ENCODE measurements at regions not wholly inside any gene's neighbourhood (a gene's known extent, or its start where the extent isn't known, plus 50 kb on each side); places are given as distances from the start of the nearest gene placed in this dataset.

DNA sequence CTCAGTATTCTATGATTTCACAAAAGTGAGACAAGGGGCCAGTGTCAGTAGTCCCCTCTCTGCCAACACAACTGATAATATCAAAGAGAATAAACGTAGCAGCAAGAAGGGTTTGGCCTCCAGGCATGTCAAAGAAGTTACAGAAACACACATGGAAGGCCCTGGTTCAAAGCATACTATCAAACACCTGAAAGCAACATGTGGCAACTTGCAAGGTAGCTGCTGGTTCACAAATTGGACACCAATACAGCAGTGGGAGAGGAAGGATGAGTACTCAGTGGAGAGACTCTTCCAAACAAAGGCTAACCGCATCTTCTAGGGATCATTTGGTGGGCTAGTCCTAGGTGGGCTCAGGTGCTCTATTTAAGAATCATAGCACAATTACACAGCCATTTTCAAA lies 74.9 kb upstream of the MAOA start:
- no peak for DNase-seq (ENCODE audit: low read depth in 2 of 2)

DNA sequence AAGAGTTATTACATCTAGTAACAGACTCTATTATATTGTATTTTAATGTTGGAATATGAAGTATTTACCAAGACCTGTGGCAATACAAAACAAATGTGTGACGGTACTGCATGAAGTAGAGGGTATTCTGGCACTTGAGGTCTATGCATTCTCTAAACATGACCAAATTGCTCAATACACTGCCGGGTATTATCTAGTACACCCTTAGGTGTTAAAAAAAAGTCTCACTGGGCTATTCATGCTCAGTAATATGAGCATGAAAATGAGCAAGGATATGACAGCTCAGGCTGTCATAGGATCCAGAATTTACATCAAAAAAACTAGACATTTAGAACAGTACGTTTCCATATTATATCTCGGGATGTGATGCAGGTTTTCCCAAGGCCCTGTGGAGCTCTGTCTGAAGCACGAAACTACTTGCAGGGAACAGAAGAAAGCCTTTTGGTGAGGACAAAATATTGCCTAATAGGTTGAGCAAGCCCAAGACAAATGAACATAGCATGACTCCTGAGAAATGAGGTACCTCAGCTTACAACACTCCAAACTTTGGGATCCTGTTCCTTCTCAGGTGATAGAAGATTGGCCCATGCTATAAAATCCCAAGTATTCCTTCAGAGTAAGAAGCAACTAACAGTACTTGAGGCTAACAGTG lies 74.1 kb upstream of the MAOA start:
- DNase-seq (ENCODE audit: low read depth in 2 of 2), result no peak

DNA sequence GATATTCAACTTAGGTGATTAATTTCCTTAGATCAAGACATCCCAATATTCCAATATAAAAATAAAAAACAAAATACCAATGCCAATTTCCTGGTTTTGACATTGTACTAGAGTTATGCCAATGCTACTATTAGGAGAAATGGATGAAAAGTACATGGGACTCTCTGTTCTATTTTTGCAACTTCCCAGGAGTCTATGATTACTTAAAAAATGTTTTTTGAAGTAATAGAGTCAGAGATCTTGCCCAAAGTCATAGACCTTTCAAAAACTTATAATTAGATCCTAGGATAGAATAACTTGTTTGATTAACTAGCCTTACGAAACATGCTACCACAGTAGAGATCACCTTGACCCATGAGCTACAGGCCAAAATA lies 73.6 kb upstream of the MAOA start:
- DNase-seq (ENCODE audit: low read depth in 2 of 2), result no peak

DNA sequence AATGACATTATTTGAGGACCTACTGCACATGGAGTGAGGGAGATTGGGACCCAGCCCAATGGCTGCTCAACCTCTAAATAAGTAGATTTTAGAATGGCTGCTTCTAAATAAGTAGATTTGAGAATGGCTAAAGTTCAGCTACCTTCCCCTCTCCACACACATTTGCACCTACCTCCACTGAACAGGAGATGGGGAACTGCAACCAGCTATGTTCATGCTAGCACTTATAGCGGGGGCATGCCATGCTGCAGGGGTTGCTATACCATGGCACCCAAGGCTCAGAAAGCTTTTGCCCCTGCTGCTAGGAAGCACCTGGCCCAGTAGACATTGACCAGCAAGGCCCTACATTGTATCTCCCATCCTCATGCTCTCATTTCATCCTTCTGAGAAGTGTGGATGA lies 70.2 kb upstream of the MAOA start:
- DNase-seq (ENCODE audit: low read depth in 2 of 2), result no peak

- no peak for DNase-seq (ENCODE audit: low read depth in 2 of 2)
Measured at GRCh38 chrX:43586830-43587229, 69.3 kb upstream of the MAOA start.

DNA sequence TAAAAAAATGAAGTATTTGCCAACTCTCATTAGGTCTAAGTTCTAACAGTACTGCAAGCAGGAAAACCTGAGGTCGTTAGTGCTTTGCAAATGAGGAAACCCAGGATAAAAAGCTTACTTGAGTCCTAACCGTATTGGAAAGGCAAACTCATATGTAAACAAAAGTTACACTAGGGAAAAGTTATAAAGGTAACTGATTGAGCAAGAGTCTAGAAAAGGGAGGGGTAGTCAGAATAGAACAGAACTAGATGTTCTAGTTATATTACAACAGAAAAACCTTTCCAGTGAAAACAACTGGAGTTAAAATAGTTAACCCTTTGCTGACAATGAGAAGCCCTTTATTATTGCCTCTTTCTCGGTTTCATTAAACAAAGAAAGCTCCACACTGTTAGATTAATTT lies 66.4 kb upstream of the MAOA start:
- no peak for DNase-seq (ENCODE audit: low read depth in 2 of 2)

DNA sequence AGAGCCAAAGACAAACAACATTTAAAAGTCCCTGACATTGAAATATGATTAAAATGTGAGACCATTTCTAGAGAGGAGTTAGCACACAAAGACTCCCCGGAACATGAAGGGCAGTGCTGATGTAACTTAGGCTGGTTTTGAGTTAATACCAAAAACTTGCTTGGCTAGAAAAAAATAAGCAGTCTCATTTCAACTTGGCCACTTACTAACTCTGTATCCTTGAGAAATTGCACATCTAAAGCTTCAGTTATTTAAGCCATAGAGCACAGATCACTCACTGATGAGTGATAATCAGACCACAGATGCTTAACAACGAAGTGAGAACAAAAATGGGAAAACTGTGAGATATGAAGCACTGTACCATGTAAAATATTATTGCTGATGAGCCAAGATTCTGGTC lies 65.9 kb upstream of the MAOA start:
- no peak for DNase-seq (ENCODE audit: low read depth in 2 of 2)

- DNase-seq (ENCODE audit: low read depth in 2 of 2), result no peak
Measured at GRCh38 chrX:43592597-43592996, 63.5 kb upstream of the MAOA start.

- DNase-seq (ENCODE audit: low read depth in 2 of 2), result no peak
Measured at GRCh38 chrX:43595931-43596330, 60.2 kb upstream of the MAOA start.

DNA sequence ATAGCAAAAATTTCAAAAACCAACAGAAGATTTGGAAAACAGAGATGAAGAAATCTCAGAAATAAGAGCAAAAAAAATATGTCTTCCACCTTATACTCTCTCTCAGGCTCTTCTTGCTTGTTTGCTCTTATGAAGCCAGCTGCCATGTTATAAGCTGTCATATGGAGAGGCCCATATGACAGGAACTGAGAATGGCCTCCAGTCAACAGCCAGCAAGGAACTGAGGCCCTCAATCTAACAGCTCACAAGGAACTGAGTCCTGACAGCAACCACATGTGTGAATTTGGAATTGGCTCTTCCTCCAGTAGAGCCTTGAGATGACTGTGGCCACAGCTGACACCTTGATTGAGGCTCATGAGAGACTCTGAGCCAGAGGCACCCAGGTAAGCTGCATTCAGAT lies 51.3 kb upstream of the MAOA start:
- no peak for DNase-seq (ENCODE audit: low read depth in 2 of 2)

DNA sequence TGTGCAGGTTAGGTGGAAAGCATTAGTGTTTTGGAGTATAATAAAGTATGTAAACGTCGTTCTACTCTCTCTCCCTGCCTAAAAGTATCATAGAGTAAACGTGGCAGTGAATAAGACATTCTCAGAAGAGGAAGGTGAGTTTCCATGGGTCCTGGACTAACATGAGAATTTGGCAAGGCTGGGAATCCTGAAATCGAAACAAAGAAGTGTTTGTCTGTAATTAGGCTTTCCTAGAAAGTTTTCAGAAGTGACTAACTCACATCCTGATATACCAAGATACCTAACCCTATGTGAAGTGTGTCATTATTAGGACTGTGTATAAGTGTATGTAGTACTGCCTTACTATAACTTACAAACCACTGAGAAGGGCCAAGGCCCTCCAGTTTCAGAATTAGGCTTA lies 50.7 kb upstream of the MAOA start:
- no peak for DNase-seq (ENCODE audit: low read depth in 2 of 2)
